GM23338 (cell line): ENCODE measurements at regions not wholly inside any gene's neighbourhood (a gene's known extent, or its start where the extent isn't known, plus 50 kb on each side); places are given as distances from the start of the nearest gene placed in this dataset.

Source experiments
- CREB1 ChIP-seq: fragments of 250-450 bp; sonication (Bioruptor Pico); IDR thresholded peaks from 2 replicates; pipeline ENCODE4 v1.5.0; 2020; ENCODE audit warnings: low read depth, mild to moderate bottlenecking, moderate library complexity
- CTCF ChIP-seq, 2 experiments: fragments of 200-600 bp in 1 of 2; sonication (generic) in 1 of 2; conservative IDR thresholded peaks; 2 replicates each; pipeline versions ENCODE4 v1.5.1 to v1.6.1; 2016 to 2017; ENCODE audit warnings: antibody characterized with exemption in 2 of 2, low read depth in 2 of 2, mild to moderate bottlenecking in 2 of 2, moderate library complexity in 1 of 2
- EZH2 ChIP-seq: fragments of 200-600 bp; sonication (generic); IDR thresholded peaks from one replicate; pipeline ENCODE4 v1.8.0; 2017; ENCODE audit warnings: antibody characterized with exemption, mild to moderate bottlenecking, low read depth; ENCODE audit not compliant: unreplicated experiment
- EZH2phosphoT487 ChIP-seq: fragments of 200-600 bp; sonication (generic); IDR thresholded peaks from one replicate; pipeline ENCODE4 v1.8.1; 2018; ENCODE audit warnings: antibody characterized with exemption; ENCODE audit not compliant: unreplicated experiment
- JUNB ChIP-seq: IDR thresholded peaks from one replicate; pipeline ENCODE4 v1.6.1; 2016; ENCODE audit warnings: antibody characterized with exemption; ENCODE audit not compliant: unreplicated experiment
- NANOG ChIP-seq: IDR thresholded peaks from 2 replicates; pipeline ENCODE4 v1.6.1; 2016; ENCODE audit warnings: antibody characterized with exemption, borderline replicate concordance
- POLR2AphosphoS5 ChIP-seq: IDR thresholded peaks from 2 replicates; pipeline ENCODE4 v1.6.1; 2016; ENCODE audit warnings: antibody characterized with exemption, low read depth
- ZNF114 ChIP-seq: fragments of 250-450 bp; sonication (Bioruptor Pico); IDR thresholded peaks from 2 replicates; pipeline ENCODE4 v1.5.0; 2020; ENCODE audit warnings: mild to moderate bottlenecking, moderate library complexity
- ZNF331 ChIP-seq: fragments of 250-450 bp; sonication (Bioruptor Pico); IDR thresholded peaks from 2 replicates; pipeline ENCODE4 v1.5.0; 2020; ENCODE audit warnings: low read depth, mild to moderate bottlenecking, moderate library complexity
- TF ChIP-seq, protein P1 (sequence below): IDR thresholded peaks from one replicate; pipeline ENCODE4 v1.6.1; 2018; ENCODE audit warnings: antibody characterized with exemption; ENCODE audit not compliant: unreplicated experiment
- TF ChIP-seq, protein P2 (sequence below): IDR thresholded peaks from 2 replicates; pipeline ENCODE4 v1.6.1; 2016; ENCODE audit warnings: antibody characterized with exemption

GRCh38 chr1:191022856-191023255, 545.2 kb upstream of the BRINP3 start:
- TF ChIP-seq CTCF (conservative IDR thresholded peaks at IDR 0.05; ENCODE audit: low read depth in 2 of 2) (no peak), EZH2phosphoT487 (no peak), POLR2AphosphoS5 (no peak), EZH2 (no peak), ZNF114 (no peak), CREB1 (no peak), JUNB (no peak), NANOG (no peak), ZNF331 (CRISPR knock-in tag) (no peak)
- TF ChIP-seq, protein P1, sequence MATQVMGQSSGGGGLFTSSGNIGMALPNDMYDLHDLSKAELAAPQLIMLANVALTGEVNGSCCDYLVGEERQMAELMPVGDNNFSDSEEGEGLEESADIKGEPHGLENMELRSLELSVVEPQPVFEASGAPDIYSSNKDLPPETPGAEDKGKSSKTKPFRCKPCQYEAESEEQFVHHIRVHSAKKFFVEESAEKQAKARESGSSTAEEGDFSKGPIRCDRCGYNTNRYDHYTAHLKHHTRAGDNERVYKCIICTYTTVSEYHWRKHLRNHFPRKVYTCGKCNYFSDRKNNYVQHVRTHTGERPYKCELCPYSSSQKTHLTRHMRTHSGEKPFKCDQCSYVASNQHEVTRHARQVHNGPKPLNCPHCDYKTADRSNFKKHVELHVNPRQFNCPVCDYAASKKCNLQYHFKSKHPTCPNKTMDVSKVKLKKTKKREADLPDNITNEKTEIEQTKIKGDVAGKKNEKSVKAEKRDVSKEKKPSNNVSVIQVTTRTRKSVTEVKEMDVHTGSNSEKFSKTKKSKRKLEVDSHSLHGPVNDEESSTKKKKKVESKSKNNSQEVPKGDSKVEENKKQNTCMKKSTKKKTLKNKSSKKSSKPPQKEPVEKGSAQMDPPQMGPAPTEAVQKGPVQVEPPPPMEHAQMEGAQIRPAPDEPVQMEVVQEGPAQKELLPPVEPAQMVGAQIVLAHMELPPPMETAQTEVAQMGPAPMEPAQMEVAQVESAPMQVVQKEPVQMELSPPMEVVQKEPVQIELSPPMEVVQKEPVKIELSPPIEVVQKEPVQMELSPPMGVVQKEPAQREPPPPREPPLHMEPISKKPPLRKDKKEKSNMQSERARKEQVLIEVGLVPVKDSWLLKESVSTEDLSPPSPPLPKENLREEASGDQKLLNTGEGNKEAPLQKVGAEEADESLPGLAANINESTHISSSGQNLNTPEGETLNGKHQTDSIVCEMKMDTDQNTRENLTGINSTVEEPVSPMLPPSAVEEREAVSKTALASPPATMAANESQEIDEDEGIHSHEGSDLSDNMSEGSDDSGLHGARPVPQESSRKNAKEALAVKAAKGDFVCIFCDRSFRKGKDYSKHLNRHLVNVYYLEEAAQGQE: no peak
- TF ChIP-seq, protein P2, sequence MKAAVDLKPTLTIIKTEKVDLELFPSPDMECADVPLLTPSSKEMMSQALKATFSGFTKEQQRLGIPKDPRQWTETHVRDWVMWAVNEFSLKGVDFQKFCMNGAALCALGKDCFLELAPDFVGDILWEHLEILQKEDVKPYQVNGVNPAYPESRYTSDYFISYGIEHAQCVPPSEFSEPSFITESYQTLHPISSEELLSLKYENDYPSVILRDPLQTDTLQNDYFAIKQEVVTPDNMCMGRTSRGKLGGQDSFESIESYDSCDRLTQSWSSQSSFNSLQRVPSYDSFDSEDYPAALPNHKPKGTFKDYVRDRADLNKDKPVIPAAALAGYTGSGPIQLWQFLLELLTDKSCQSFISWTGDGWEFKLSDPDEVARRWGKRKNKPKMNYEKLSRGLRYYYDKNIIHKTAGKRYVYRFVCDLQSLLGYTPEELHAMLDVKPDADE: no peak
